Choroid plexus epithelial cell (primary cell): ENCODE measurements at regions not wholly inside any gene's neighbourhood (a gene's known extent, or its start where the extent isn't known, plus 50 kb on each side); places are given as distances from the start of the nearest gene placed in this dataset.

Experiments
- DNase-seq: peaks from one replicate; pipeline ENCODE4 v3.0.0-alpha.2; 2010; ENCODE audit warnings: low read depth
- H3K4me3 ChIP-seq: 2 replicates; pipeline ENCODE4 v1.5.1; 2011; ENCODE audit warnings: low read depth, mild to moderate bottlenecking, control low read depth, low read length, moderate library complexity
- CTCF ChIP-seq: conservative IDR thresholded peaks from 2 replicates; pipeline ENCODE4 v1.5.1; 2011; ENCODE audit warnings: low read depth, mild to moderate bottlenecking, control low read depth, inconsistent platforms, low read length, moderate library complexity

- no peak for TF ChIP-seq CTCF
- DNase-seq: no peak
- no peak overlapping the region for H3K4me3 ChIP-seq
Measured at GRCh38 chr3:25171118-25171807, 256.8 kb upstream of the RARB start.

DNA sequence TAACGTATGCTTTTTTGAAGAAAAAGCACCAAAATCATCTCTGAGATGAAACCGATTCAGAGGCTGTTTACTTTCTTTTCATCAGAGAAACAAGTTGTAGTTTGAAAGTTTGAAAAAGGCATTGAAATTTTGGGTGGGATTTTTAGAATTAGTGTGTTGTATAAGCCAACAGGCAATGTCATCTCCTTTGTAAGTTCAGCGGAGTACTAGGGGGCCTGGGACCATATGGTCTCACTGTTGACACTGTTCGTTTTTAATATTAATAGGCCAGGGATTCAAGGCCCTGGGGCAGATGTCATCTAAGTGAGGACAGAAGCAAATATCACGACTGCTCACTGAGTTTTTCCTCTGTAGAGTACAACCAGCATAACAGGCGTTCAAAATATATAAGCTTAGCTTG lies 256.2 kb upstream of the RARB start:
- no peak for TF ChIP-seq CTCF
- no peak for DNase-seq
- H3K4me3 ChIP-seq: no peak overlapping the region

GRCh38 chr3:25173606-25174005 lies 254.5 kb upstream of the RARB start:
- no peak for DNase-seq
- TF ChIP-seq CTCF: no peak
- H3K4me3 ChIP-seq: no peak overlapping the region

DNA sequence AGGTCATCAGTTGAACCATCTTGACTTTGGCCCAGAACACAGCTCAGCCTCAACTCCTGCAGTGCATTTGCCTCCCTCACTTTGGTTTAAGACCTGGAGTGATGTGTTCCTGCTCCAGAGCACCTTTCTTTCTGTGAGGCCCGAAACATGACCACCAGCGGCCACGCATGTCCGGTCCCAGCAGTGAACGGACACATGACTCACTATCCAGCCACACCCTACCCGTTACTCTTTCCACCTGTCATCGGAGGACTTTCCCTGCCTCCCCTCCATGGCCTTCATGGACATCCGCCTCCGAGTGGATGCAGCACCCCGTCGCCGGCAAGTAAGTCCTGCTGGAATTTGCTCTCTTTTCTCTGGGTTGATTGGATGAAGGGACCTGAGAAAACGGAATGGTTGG lies 253.8 kb upstream of the RARB start:
- no peak overlapping the region for H3K4me3 ChIP-seq
- DNase-seq: no peak
- TF ChIP-seq CTCF: no peak

DNA sequence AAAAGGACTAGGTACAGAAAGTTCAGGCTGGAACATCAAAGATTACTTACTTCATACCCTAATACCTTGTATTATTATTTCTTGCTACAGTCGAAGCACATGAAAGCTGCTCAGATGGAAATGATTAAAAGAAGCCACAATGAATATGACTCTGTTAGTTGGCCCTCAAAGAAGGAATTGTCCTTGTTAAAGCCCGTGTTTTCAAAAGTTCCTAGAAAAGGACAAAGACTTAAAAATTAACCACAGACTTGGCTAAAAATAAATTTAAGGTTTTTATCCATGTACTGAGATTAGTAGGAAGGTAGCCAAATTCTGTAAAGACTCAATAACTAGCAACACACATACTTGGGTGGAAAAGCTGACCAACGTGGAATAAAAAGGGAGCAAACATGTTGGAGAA lies 251.0 kb upstream of the RARB start:
- no peak for DNase-seq
- H3K4me3 ChIP-seq: no peak overlapping the region
- no peak for TF ChIP-seq CTCF

DNA sequence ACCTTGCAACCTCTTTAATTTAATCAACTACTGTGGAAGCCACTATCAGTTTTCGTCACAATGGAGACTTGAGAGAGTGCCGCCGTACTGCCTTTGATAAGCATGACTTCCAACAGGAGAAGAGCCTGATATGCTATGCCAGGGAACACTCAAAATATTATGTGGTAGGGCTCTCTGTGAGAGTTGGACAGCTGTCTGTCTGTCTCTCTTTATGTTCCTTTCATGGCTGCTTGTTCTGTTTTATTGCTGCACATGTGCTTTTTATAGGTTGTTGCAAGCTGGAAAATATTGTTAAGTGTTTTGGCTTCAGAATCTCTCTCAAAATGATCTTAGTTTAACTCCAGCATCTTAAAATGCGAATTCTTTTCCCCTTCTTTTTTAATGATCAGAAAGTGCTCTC lies 249.4 kb upstream of the RARB start:
- DNase-seq: no peak
- TF ChIP-seq CTCF: no peak
- H3K4me3 ChIP-seq: no peak overlapping the region

- H3K4me3 ChIP-seq: no peak overlapping the region
- no peak for TF ChIP-seq CTCF
- no peak for DNase-seq
Measured at GRCh38 chr3:25181096-25181495, 247.0 kb upstream of the RARB start.
